GM19238 (cell line): ENCODE measurements at regions not wholly inside any gene's neighbourhood (a gene's known extent, or its start where the extent isn't known, plus 50 kb on each side); places are given as distances from the start of the nearest gene placed in this dataset.

Experiments
- DNase-seq: peaks from one replicate; pipeline ENCODE4 v3.0.0; 2011; ENCODE audit warnings: low spot score; ENCODE audit not compliant: insufficient read length

DNA sequence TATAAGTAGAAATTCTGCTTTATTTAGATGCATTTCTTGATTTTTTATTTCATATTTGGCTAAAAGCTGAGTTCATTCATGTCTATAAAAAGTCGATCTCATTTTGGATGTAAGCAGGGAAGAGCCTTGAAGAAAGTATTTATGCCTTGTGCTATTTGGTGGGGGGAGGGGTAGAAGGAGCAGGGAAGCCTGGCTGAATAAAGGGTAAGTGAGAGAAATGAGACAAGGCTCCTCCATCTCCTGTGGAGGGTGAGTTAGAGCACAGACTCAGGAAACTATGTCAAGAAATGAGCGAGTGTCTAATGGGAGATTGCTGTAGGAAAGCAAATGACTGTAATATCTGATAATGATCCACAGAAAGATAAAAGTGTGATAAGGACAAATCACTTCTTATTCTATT, 121.8 kb upstream of the ATP11B start:
- DNase-seq, result no peak

DNA sequence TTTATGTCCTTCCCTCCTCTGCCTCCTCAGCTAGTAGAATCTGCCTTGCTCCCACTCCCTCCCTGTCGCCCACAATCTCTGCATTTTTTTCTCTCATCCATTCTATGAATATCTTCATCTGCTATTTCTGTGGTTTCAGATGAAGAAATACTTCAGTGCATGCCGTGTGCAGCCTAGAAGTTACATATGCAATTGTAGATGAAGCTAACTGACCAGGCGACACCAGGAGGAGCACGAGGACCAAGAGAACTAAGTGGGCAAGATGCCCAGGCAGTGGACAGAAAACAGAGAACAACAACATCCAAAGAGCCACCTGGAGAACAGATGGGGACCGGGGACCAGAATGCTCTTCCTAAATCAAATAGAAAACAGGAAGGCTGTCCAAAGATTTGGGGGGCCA, 121.4 kb upstream of the ATP11B start:
- DNase-seq, result no peak

DNA sequence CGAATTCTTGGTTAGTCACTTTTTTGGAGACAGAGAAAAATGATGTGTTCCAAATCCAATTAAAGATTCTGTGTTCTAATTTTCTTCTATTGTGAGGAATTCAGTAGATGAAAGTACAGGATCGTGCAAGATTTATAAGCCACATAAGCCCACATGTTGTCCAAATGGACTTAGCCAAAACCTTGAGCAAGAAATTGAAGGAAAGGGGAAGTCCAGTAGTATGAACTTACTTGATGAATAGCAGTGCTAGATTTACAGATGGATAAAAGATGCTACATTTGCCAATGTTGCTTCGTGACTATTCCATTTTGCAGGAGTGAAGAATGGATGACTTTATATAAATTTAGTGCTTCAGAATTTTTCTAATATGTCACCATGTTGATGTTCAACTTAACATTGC, 120.0 kb upstream of the ATP11B start:
- no peak for DNase-seq

DNA sequence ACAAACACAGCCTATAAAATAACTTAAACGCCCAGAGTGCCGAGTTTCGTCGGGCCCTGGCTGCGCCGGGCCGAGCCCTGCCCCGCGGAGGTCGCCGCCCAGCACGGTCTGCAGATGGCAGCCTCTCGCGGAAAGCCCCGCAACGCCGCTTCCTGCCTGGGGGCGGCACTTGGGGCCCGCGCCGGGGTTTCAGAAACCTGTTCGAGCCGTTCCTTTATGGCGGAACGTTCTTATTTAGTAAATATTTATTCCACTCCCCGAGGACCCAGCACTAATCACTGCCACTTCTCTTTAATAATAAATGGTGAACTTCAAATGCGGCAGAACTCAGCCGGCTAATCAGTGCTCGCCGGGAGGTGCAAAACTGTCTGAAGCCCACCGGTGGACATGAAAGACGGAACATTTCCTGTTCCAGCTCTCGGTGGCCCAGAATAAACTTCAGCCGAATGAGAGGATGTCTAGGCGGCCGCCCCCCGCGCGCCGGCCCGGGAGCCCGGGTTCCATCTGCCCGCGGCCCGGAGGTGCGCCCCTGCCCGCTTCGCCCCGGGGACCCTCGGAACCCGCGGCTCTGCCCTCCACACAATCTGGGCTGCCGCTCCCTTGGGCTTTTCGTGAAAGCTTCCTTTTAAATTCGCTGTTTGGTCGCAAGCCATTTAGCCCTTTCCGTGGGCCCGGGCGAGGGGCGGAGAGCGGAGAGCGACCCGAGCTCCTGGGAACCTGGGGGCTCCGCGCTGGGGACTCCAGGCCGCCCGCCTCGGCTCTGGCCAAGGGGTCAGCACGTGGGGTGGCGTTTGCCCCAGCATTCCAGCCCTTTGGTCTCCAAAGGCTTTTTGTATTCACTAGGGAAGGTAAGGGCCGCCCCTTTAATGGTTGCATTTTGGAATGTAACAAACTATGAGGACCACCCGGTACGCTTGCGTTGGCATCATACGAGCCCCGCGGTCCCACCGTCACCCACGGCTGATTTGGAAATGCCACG, 110.8 kb upstream of the ATP11B start:
- peak; percentile 59 for DNase-seq

DNA sequence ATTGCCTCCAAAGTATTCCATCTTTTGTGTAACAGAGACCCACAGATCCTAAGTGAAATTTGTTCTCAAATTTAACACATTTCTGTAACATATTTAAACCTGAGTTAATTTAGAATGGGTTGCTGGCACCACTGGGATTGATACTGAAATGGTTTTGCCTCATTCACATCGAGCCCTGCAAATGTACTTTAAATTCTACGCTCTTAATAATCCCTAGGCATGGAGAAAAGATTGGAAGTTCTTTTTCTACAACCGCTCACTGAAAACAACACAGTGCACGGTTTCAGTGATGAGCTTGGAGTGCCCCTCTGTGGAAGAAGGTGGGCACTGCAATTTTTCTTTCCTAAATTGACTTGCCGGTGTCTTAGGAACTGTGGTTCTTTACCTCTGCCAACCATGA, 109.9 kb upstream of the ATP11B start:
- peak; percentile 31 for DNase-seq

DNA sequence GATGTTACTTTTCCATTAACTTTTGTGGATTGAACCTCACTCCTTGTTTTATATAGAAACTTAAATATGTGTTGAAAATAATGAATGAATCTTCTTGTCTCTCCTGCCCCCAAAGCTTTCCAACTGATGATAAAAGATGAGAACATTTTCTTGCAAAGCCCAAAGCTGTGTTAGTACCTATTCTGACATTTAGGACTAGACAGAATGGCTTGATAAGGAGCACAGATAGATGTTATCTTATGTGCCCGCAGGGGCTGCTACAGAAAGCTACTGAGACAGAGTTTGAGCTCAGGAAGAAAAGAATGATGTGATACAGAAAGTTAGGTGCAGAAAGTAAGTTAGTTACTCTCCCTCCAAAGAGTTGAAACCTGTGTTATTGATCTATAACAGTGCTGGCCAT, 109.4 kb upstream of the ATP11B start:
- DNase-seq, result no peak

DNA sequence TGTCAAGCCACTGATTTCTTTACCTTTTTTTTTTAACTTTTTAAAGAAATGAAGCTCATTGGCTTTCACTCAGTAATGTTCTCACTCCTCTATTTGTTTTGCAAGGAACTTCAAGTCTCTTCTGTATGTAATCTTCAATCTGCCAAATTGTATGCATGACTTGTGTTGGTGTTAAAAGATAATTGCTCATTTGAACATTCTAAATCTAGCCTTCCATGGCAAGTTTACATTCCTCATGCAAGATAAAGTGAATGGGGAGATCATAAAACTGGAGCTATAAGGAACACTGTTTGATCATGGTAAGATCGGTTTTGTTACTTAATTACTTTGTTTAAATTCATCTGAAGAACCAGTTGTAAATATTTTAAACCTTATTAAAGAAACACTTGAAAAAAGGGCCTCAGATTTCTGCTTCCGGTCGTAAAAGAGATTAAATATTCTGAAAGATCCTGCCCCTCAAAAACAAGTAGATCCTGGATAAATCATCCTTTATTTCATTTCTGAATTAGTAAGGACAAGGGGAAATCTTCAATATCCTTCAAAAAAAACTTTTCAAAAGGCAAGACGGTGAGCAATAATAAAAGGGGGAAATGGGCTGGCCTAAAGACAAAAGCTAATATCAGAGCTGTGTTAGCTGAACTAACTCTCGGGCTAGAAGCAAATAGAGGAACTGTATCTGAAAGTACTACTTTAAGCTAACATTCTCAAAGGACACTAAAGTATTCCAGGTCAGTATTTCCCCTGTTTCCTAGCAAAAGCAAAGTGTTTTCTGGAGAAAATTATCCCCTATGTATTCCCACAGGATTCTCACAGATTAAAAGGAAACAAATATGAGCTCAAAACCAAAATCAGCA, 107.0 kb upstream of the ATP11B start:
- DNase-seq, result no peak

DNA sequence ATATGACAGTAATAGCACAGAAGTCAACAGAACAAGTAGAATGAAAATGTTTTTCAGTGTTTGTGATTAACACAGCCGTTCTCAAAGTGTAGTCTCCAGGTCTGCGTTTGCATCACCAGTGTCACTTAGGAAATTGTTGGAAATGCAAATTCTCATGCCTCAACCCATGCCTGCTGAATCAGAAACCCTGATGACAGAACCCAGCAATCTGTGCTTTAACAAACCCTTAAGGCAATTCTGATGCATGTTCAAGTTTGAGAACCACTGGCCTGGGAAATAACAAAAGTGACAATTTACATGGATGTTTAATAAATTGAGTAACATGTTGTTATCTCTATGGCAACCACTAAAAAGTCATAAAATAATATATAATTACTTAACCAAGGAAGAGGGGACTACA, 103.1 kb upstream of the ATP11B start:
- no peak for DNase-seq

DNA sequence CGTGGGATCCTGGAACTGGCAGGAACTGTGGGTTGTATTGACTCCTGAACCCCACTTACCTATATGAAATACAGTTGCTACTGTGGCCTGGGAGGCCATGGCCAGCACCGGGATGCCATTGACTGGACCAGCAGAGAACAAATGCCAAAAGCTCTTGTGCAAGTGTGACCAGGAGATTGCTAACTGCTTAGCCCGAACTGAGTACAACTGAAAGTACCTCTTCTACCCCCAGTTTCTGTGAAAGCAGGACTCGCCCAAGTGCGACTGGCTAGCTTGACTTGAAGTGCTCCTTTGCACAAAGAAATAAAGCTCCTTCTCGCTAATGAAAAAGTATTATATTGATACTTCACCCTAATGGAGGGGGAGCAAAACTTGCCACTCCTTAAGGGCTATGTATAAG, 101.3 kb upstream of the ATP11B start:
- DNase-seq, result peak; percentile 23

DNA sequence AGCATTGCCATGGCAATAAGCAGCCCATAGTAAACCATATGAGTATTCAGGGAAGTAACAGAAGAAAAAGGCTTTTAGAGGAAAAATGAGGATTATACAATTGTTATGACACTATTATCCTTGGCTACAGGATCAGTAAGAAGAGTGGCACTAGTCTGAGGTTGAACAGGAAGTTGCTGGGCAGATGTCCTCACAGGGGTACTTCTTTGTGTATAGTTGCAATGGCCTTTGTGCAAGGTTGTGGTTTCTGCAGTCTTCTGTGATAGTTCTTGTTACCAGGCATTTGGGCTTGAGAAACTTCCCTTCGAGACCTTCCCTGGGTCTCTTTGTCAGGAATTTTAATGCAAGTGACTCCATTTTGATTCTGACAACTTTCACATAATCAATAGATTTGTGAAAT, 100.6 kb upstream of the ATP11B start:
- DNase-seq, result no peak

DNA sequence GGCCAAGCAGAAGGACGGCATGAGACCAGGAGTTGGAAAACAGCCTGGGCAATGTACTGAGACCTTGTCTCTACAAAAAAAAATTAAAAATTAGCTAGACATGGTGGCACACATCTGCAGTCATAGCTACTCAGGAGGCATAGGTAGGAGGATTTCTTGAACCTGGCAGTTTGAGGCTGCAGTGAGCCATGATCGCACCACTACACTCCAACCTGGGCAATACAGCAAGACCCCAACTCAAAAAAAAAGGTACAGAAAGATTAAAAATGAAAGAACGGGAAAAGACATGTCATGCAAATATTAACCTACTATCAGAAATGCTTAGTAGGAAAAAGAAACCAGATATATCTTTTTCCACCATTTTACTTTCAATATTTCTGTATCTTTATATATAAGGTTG, 99.6 kb upstream of the ATP11B start:
- DNase-seq, result no peak

DNA sequence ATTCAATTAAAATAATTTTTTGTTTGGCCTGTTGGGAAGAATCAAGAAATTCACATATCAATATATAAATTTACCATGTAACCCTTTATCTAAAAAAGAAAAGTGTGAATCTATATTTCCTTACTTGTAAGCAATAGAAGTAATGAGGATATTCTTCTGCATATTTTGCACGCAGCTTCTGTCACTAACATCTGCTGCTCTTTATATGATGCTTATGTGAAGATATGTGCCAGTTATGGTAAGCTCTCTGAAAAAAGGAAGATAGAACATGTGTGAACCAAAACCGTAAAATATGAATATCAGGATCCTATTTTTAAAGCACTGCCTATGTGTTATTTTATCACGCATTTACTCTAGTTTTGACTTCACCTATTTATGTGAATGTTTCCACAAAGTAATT, 96.4 kb upstream of the ATP11B start:
- DNase-seq, result no peak

DNA sequence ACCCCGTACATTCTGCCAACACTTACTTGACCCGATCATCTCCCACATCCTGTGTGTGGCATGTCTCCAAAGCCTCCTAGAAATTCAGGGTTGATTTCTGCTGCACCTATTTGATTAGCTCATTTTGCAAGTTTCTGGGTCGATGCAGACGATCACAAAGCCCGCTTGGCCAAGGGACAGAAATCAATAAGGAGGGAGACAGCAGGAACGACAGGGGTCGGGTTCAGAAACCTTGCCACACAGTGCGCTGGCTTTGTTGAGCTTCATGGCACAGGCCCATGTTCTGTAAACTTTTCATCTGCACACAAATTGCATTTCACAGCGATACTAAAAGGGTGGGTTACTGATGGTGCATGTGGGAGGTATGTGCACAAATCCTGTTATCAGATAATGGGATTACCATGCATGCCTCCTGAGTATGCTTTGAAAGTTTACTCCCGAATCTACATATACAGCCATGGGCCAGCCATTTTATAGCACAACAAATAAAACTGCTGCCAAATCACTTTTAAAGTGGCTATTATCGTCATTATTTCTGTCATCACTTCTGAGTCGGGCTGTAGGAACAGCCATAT, 95.9 kb upstream of the ATP11B start:
- no peak for DNase-seq

DNA sequence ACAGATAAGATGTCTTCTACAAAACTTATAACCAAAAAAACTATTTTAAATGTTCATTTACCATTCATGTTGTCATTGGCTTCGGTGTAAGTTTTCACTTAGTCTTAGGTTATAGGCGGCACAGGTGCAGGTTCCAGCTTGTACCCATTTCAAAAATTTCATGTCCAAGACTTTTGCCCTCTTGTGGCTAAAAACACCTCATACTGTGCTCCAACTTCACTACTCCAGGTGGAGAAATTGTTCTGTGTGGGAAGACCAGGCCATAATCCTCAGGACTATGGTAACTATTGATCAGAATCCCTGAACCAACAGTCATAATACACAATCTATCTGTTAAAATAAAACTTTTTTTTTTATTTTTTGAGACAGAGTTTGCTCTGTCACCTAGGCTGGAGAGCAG, 95.2 kb upstream of the ATP11B start:
- DNase-seq, result no peak

DNA sequence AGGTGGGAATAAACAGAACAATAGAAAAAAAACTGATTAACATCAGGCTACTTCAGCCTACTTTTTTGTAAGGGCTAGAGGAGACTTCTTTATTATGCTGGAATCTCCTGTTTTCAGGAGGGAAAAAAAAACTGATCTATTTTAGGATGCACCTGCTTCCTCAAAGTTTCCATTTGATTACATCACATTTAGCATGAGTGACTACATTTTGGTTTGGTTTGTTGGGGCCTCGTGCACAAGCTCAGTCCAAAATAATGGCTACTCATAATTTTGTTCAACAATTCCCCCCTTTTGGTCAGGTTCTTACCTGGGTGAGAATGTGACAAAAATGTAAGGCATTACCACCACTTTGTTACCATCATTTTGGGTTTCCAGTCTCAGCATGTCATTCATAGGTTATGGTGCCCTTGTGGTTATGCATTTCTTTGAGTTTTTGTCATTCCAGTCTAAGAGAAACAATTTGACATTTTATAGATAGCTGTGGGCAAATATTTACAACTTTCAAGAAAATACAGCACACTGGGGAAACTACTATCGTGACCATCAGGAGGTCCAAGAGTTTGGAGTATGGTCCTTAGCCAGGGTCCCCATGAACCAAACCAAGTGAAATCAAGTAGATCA, 93.6 kb upstream of the ATP11B start:
- no peak for DNase-seq

DNA sequence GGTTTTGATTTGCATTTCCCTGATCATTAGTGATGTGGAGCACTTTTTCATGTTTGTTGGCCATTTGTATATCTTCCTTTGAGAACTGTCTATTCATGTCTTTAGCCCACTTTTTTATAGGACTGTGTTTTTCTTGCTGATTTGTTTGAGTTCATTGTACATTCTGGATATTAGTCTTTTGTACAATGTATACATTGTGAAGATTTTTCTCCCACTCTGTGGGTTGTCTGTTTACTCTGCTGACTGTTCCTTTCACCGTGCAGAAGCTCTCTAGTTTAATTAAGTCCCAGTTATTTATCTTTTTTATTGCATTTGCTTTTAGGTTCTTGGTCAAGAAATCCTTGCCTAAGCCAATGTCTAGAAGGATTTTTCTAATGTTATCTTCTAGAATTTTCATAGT, 91.1 kb upstream of the ATP11B start:
- DNase-seq, result no peak

DNA sequence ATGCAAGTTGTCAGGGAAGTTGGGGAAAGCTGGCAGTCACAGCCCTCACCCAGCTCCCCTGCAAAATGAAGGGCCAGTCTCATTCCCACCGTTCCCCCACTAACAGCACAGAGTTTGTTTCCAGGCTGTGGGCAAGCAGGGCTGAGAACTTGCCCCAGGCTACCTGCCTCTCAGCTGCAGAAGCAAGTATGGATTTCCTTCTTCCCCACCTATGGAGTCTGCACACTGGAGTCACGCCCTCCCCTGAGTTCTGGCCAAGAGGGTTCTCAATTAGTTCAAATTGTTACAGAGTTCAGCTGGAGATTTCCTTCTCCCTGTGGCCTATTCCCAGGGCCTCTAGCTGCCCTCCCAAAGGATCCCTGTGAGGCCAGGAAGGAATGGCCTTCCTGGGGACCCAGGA, 90.1 kb upstream of the ATP11B start:
- DNase-seq, result no peak

DNA sequence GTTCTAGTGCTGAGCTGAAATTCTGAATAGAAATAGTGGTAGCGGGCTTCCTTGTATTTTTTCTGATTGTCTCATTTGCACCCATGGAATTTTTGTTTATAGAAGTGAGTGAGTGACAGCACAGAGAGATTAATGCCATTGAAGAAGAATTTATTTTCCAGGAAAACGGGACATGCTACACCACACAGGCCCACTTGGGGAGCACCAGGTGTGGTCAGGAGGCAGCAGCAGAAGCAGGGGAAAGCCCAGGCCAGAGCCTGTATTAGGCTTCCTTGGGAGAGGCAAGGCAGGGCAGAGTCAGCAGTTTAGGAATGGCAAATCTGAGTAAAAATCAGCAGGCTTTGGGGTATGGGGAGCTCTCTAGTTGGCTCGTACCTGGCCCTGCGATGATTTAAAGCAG, 88.4 kb upstream of the ATP11B start:
- no peak for DNase-seq

DNA sequence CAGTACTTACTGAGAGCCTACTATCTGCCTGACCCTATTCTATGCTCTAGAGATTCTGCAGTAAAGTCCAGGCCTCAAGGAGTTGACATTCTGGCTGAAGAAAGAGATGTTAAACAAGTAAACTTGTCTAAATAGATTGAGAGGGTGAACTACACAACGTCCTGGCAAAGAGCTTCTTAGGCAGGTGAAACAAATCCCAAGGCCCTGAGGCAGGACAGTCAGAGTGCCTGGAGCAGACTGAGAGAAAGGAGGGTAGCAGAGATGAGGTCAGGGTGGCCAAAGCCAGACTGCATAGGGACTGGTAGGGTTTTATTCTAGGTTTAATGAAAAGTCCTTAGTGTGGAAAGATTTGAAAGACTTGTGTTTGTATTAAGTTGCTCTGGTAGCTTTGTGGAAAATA, 84.5 kb upstream of the ATP11B start:
- no peak for DNase-seq

DNA sequence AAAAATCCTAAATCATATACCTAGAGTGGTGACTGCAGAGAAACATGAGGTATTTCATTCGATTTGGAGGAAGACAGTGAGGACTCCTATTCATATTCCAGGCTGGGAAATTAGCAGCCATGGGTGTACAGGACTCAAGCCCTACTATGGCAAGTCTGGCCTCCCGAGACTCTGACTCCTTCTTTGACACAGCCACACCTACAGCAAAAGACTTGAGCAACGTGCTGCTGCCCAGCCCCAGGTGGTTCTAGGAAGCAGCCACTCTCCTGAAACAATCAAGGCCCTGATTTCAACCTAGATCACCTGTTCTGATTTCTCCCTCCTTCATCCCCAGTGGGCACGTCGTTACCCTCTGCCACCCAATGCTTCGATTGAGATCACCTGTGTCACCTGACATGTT, 84.0 kb upstream of the ATP11B start:
- DNase-seq, result no peak

DNA sequence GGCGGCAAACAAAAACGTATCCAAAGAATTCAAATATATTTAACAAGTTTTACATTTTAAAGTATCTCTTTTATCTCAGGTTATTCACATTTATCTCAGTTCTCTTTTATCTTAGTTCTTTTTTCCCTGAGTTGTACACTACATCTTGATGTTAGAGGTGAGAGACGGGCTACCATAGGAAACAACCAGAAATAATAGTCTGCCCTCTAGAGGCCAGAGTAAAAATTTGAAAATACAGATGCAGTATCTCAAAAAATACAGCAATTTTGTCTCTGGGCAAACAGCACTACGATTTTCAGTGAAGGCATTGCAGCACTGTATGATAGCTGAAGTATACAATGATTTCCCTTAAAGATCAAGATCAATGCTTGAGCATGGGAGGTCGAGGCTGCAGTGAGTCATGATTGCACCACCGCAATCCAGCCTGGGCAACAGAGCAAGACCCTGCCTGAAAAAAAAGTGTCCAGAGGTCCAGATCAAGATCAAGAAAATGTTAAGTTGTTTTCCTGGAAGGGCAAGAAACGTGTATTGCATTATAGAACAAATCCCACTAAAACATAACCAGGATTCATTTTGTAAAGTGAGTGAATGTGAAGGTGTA, 82.6 kb upstream of the ATP11B start:
- DNase-seq, result peak; percentile 15
